GM12878 (cell line): ENCODE measurements at regions not wholly inside any gene's neighbourhood (a gene's known extent, or its start where the extent isn't known, plus 50 kb on each side); places are given as distances from the start of the nearest gene placed in this dataset.

Experiments
- BACH1 ChIP-seq: fragments of 450-650 bp; IDR thresholded peaks from 2 replicates; pipeline ENCODE4 v1.6.1; 2017; ENCODE audit warnings: mild to moderate bottlenecking, borderline replicate concordance
- EZH2 ChIP-seq: IDR thresholded peaks from 2 replicates; pipeline ENCODE4 v1.6.1; 2012; ENCODE audit warnings: low read depth, mild to moderate bottlenecking, control low read depth, inconsistent platforms, low read length, borderline replicate concordance; ENCODE audit not compliant: control insufficient read depth
- POLR2A ChIP-seq: IDR thresholded peaks from 2 replicates; pipeline ENCODE4 v1.6.1; 2011; ENCODE audit warnings: low read depth, mild to moderate bottlenecking, low read length
- TAF1 ChIP-seq: IDR thresholded peaks from 2 replicates; pipeline ENCODE4 v1.6.1; 2011; ENCODE audit warnings: mild to moderate bottlenecking, low read depth, low read length, borderline replicate concordance
- TCF3 ChIP-seq: IDR thresholded peaks from 2 replicates; pipeline ENCODE4 v1.6.1; 2012; ENCODE audit warnings: low read depth, mild to moderate bottlenecking, low read length, borderline replicate concordance; ENCODE audit not compliant: insufficient read depth
- TCF7 ChIP-seq: IDR thresholded peaks from 2 replicates; pipeline ENCODE4 v1.6.1; 2014; ENCODE audit warnings: antibody characterized with exemption, borderline replicate concordance
- ZNF384 ChIP-seq: IDR thresholded peaks from 2 replicates; pipeline ENCODE4 v1.6.1; 2012; ENCODE audit warnings: low read depth, mild to moderate bottlenecking, low read length, improper control_type of control experiment, borderline replicate concordance

DNA sequence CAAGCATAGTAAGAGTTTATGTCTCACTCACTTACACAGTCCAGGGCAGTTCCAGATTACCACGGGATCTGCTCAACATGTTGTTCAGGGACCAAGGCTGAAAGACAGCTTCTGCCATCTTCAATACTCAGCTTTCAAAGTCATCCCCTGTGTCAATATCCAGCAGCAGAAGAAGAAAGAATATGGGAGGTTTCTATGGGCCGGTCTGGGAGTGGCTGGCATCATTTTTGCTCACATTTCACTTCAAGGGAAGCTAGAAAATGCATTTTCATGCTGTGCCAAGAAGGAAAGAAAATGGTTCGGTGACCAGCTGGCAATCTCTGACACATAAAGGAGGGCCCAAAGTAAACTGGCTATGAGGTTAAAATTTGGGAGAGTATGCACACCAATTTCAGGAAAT lies 211.5 kb upstream of the KLF3 start:
- TF ChIP-seq TCF3 (no peak), TAF1 (no peak), ZNF384 (no peak), BACH1 (no peak), EZH2 (no peak), TCF7 (no peak), POLR2A (no peak)
